Tibial artery (tissue), 4 donors: ENCODE measurements at regions not wholly inside any gene's neighbourhood (a gene's known extent, or its start where the extent isn't known, plus 50 kb on each side); places are given as distances from the start of the nearest gene placed in this dataset.

ENCODE experiments used
- DNase-seq, 2 donors: peaks; one replicate each; pipeline ENCODE4 v3.0.0-alpha.2; 2019
- H3K27ac ChIP-seq, 2 donors: fragments of 200-600 bp; sonication (generic) in 1 of 2; 1 replicate in 1 of 2; 2 replicates in 1 of 2; pipeline ENCODE4 v1.5.1; 2018 to 2019; ENCODE audit warnings: mild to moderate bottlenecking in 1 of 2
- H3K27me3 ChIP-seq, 2 donors: fragments of 200-600 bp; sonication (generic) in 1 of 2; one replicate each; pipeline versions ENCODE4 v1.5.1 to v1.6.0; 2016 to 2019
- H3K36me3 ChIP-seq, 3 donors: fragments of 200-600 bp; sonication (generic) in 2 of 3; one replicate each; pipeline ENCODE4 v1.5.1; 2016 to 2019; ENCODE audit warnings: mild to moderate bottlenecking in 2 of 3
- H3K4me1 ChIP-seq, 4 donors: fragments of 200-600 bp; sonication (generic) in 2 of 4; 1 replicate in 3 of 4; 2 replicates in 1 of 4; pipeline ENCODE4 v1.5.1; 2016 to 2019
- H3K4me3 ChIP-seq, 2 donors: fragments of 200-600 bp; sonication (generic) in 1 of 2; 1 replicate in 1 of 2; 2 replicates in 1 of 2; pipeline ENCODE4 v1.5.1; 2018 to 2019; ENCODE audit warnings: mild to moderate bottlenecking in 2 of 2
- H3K9me3 ChIP-seq, 3 donors: fragments of 200-600 bp; sonication (generic) in 1 of 3; one replicate each; pipeline ENCODE4 v1.5.1; 2016 to 2019
- intact Hi-C: fragments of 100-400 bp; cut with DNase I; formaldehyde crosslinking; loops from one replicate; pipeline ENCODE4 v1.15.0; 2023; ENCODE audit warnings: low total_unique reads
- TF ChIP-seq, protein P1 (sequence below), 2 experiments: fragments of 200-600 bp in 1 of 2; fragments of 450-650 bp in 1 of 2; IDR thresholded peaks; one replicate each; pipeline ENCODE4 v1.5.1; 2017 to 2019; ENCODE audit warnings: antibody characterized with exemption in 2 of 2, mild to moderate bottlenecking in 1 of 2, moderate library complexity in 1 of 2

DNA sequence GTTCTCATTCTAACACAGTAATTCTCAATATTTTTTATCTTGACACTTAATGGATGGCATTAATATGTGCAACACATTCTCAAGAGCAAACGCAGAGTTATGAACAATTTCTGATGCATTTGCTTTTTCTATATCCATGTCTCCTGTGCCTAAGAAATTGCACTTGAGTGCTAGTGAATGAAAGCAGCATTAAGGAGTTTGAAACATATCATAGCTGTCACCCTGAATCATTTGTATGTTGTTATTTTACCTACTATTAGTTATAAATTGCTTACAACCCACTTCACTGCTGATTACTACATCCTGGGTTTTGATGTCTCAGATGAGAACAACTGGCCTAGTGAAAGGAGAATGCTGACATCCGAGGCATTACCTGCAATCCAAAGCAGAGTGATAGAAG is 387.3 kb downstream of the RASEF start:
- DNase-seq, result no peak
- no peaks in the 10 kb centered on the region for H3K9me3 ChIP-seq
- H3K4me3 ChIP-seq, result no peak overlapping the region
- no peaks in the 10 kb centered on the region for H3K27me3 ChIP-seq
- no peaks in the 10 kb centered on the region for H3K36me3 ChIP-seq
- no peak overlapping the region for H3K27ac ChIP-seq
- intact Hi-C loops, result no loop called here
- TF ChIP-seq, protein P1, sequence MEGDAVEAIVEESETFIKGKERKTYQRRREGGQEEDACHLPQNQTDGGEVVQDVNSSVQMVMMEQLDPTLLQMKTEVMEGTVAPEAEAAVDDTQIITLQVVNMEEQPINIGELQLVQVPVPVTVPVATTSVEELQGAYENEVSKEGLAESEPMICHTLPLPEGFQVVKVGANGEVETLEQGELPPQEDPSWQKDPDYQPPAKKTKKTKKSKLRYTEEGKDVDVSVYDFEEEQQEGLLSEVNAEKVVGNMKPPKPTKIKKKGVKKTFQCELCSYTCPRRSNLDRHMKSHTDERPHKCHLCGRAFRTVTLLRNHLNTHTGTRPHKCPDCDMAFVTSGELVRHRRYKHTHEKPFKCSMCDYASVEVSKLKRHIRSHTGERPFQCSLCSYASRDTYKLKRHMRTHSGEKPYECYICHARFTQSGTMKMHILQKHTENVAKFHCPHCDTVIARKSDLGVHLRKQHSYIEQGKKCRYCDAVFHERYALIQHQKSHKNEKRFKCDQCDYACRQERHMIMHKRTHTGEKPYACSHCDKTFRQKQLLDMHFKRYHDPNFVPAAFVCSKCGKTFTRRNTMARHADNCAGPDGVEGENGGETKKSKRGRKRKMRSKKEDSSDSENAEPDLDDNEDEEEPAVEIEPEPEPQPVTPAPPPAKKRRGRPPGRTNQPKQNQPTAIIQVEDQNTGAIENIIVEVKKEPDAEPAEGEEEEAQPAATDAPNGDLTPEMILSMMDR (IDR thresholded peaks at IDR 0.05), result no peak
- no peaks in the 10 kb centered on the region for H3K4me1 ChIP-seq

GRCh38 chr9:82677086-82677485 is 385.9 kb downstream of the RASEF start:
- H3K4me1 ChIP-seq, result no peaks in the 10 kb centered on the region
- TF ChIP-seq, protein P1 (IDR thresholded peaks at IDR 0.05), result no peak
- no peaks in the 10 kb centered on the region for H3K27me3 ChIP-seq
- H3K9me3 ChIP-seq, result no peaks in the 10 kb centered on the region
- intact Hi-C loops, result no loop called here
- no peak overlapping the region for H3K27ac ChIP-seq
- H3K4me3 ChIP-seq, result no peak overlapping the region
- no peaks in the 10 kb centered on the region for H3K36me3 ChIP-seq
- DNase-seq, result no peak

- no peak for DNase-seq
- Histone ChIP-seq H3K27ac (no peak overlapping the region), H3K36me3 (no peaks in the 10 kb centered on the region), H3K4me3 (no peak overlapping the region), H3K4me1 (no peaks in the 10 kb centered on the region), H3K9me3 (no peaks in the 10 kb centered on the region), H3K27me3 (no peaks in the 10 kb centered on the region)
- intact Hi-C loops, result no loop called here
- TF ChIP-seq, protein P1 (IDR thresholded peaks at IDR 0.05), result no peak
These were observed 383.5 kb downstream of the RASEF start for GRCh38 chr9:82679472-82679871.

GRCh38 chr9:82680179-82680935 is 382.6 kb downstream of the RASEF start:
- no peaks in the 10 kb centered on the region for H3K4me1 ChIP-seq
- intact Hi-C loops, result no loop called here
- no peak overlapping the region for H3K4me3 ChIP-seq
- H3K27ac ChIP-seq, result no peak overlapping the region
- no peaks in the 10 kb centered on the region for H3K27me3 ChIP-seq
- no peaks in the 10 kb centered on the region for H3K36me3 ChIP-seq
- TF ChIP-seq, protein P1 (IDR thresholded peaks at IDR 0.05), result no peak
- DNase-seq, result no peak
- H3K9me3 ChIP-seq, result no peaks in the 10 kb centered on the region

GRCh38 chr9:82681809-82682208 is 381.1 kb downstream of the RASEF start:
- Histone ChIP-seq H3K36me3 (no peaks in the 10 kb centered on the region), H3K27ac (no peak overlapping the region), H3K27me3 (no peaks in the 10 kb centered on the region), H3K4me3 (no peak overlapping the region), H3K4me1 (no peaks in the 10 kb centered on the region), H3K9me3 (no peaks in the 10 kb centered on the region)
- no peak for DNase-seq
- intact Hi-C loops, result no loop called here
- TF ChIP-seq, protein P1 (IDR thresholded peaks at IDR 0.05), result no peak
